ENCODE measurements at regions not wholly inside any gene's neighbourhood (a gene's known extent, or its start where the extent isn't known, plus 50 kb on each side); places are given as distances from the start of the nearest gene placed in this dataset.

DNA sequence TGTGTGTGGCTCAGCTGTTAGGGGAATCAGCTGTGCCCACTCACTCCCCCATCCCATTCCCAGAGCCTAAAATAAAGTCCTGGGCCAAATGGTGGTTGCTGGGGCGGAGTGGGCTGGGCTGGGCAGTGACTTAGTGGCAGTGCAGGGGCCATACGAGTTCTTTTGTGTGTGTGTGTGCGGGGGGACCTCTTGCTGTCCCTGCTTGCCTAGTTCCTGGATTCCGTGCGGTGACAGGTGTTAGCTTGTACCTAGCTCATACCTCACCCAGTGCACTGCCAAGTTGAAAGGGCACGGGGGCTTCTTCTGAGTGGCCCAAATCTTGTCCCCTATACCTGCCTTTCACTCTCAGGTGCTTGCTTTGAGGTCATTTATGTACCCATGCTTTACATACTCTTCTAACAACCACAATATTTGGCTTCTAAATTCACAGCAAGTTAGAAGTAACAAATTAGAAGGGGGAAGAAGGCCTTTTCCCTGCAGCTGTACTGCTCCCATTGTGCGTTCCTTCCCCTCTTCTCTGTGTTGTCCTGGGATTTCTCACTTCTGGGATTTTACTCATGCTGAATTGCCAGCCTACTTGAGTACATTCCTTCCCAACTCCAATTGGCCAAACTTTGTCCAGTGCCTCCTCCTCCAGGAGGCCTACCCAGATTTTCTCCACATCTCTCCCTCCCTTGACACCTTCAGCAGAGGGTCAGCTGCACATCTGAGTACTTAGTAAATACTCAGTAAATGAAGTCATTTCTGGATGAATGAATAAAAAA, 66.3 kb upstream of the POLG start:
- H3F3A ChIP-seq (ENCODE audit: low read length, unreplicated experiment) = no peaks in the 10 kb centered on the region
- TSS peak; percentile 41 for BruUV-seq (replicated peaks)
- TF ChIP-seq EZH2phosphoT487 (IDR thresholded peaks at IDR 0.05; ENCODE audit: borderline replicate concordance, low read length) (no peak), EZH2 (IDR thresholded peaks at IDR 0.05; ENCODE audit: low read length, unreplicated experiment) (no peak)
- TF ChIP-seq, protein P1, sequence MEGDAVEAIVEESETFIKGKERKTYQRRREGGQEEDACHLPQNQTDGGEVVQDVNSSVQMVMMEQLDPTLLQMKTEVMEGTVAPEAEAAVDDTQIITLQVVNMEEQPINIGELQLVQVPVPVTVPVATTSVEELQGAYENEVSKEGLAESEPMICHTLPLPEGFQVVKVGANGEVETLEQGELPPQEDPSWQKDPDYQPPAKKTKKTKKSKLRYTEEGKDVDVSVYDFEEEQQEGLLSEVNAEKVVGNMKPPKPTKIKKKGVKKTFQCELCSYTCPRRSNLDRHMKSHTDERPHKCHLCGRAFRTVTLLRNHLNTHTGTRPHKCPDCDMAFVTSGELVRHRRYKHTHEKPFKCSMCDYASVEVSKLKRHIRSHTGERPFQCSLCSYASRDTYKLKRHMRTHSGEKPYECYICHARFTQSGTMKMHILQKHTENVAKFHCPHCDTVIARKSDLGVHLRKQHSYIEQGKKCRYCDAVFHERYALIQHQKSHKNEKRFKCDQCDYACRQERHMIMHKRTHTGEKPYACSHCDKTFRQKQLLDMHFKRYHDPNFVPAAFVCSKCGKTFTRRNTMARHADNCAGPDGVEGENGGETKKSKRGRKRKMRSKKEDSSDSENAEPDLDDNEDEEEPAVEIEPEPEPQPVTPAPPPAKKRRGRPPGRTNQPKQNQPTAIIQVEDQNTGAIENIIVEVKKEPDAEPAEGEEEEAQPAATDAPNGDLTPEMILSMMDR (conservative IDR thresholded peaks at IDR 0.05; ENCODE audit: low read depth, low read length) = no peak
- ATAC-seq = no peak
- ChIA-PET POLR2A (ENCODE audit: unreplicated experiment) (no interaction called here), CTCF (no interaction called here)
- no peaks in the 10 kb centered on the region for H3K79me2 ChIP-seq (ENCODE audit: low read length)
- peak overlapping the region; percentile 3; the same call in 1 of the 2 replicates for H3K9ac ChIP-seq (ENCODE audit: low read length)
- no peaks in the 10 kb centered on the region for H3K27me3 ChIP-seq (ENCODE audit: low read length)
- H3K9me3 ChIP-seq (ENCODE audit: low read length) = no peaks in the 10 kb centered on the region
- H3K9me2 ChIP-seq (replicated peaks; ENCODE audit: low read length) = no peaks in the 10 kb centered on the region
- DNase-seq = no peak
- peak overlapping the region; percentile 87 for H3K4me2 ChIP-seq (ENCODE audit: low read length)
- no peaks in the 10 kb centered on the region for H4K20me1 ChIP-seq (ENCODE audit: low read length)
- H3K4me3 ChIP-seq (ENCODE audit: low read length) = no peak overlapping the region
- no peaks in the 10 kb centered on the region for H3K36me3 ChIP-seq (ENCODE audit: low read depth, low read length)
- peaks cover 6% of the 10 kb centered on the region for H3K4me1 ChIP-seq (ENCODE audit: insufficient read depth, low read length)
- peak overlapping the region; percentile 76; the same call in 1 of the 2 replicates for H2AFZ ChIP-seq (ENCODE audit: low read length)
- no peak overlapping the region for H3K27ac ChIP-seq (ENCODE audit: low read length)
- intact Hi-C loops (cut with micrococcal nuclease) = no loop called here

DNA sequence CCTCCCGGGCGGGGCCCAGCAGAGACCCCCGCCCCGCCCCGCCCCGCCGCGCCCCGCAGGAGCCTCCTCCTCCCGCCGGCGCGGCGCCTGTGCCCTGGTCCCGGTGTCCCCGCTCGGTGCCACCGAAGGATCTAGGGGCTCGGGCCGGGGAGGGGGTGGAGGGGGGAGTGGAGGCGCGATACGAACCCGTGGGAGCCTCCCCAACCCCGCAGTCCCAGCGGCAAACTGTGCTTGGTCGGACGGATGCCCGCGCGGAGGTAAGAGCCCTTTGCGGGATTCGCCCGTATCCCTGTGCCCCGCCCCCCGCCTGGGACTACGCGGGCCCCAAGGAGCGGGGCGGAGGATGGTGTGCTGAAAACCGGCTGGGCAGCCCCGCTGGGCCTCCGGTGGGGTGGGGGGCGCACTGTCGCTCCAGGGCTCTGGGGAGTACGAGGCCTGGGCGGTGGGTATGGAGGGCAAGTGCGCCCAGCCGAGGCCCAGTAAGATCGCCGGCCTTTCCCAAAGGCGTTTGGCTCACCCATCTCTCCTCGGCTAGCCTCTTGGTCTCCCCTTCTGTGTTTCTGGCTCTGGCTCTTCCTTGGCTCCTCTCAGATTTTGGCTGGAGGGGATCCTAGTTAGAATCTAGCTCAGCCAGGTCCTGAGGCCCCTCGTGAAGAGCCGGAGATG, 65.6 kb upstream of the POLG start:
- ChIA-PET CTCF (interaction anchor here (1.0 kb wide), 1 partner anchor 20 kb away, joined by 3 read pairs; no protein-coding TSS in a partner anchor), POLR2A (ENCODE audit: unreplicated experiment) (no interaction called here)
- Histone ChIP-seq H2AFZ (ENCODE audit: low read length) (peak overlapping the region; percentile 86; the same call in 1 of the 2 replicates), H3K27ac (ENCODE audit: low read length) (no peak overlapping the region), H3K9ac (ENCODE audit: low read length) (no peak overlapping the region), H3F3A (ENCODE audit: low read length, unreplicated experiment) (no peaks in the 10 kb centered on the region), H3K4me3 (ENCODE audit: low read length) (peak overlapping the region; percentile 73), H3K36me3 (ENCODE audit: low read depth, low read length) (no peaks in the 10 kb centered on the region), H3K27me3 (ENCODE audit: low read length) (no peaks in the 10 kb centered on the region), H3K9me3 (ENCODE audit: low read length) (no peaks in the 10 kb centered on the region), H3K4me2 (ENCODE audit: low read length) (peak overlapping the region; percentile 87), H3K9me2 (replicated peaks; ENCODE audit: low read length) (no peaks in the 10 kb centered on the region), H3K4me1 (ENCODE audit: insufficient read depth, low read length) (peaks cover 6% of the 10 kb centered on the region), H4K20me1 (ENCODE audit: low read length) (no peaks in the 10 kb centered on the region), H3K79me2 (ENCODE audit: low read length) (no peaks in the 10 kb centered on the region)
- ATAC-seq (peak; percentile 14), DNase-seq (no peak)
- BruUV-seq (replicated peaks) = no TSS peak
- intact Hi-C loops (cut with micrococcal nuclease) = no loop called here
- TF ChIP-seq, protein P1 (conservative IDR thresholded peaks at IDR 0.05; ENCODE audit: low read depth, low read length) = no peak
- no peak for TF ChIP-seq EZH2phosphoT487 (IDR thresholded peaks at IDR 0.05; ENCODE audit: borderline replicate concordance, low read length)
- no peak for TF ChIP-seq EZH2 (IDR thresholded peaks at IDR 0.05; ENCODE audit: low read length, unreplicated experiment)

Measured in PC-3 (cell line).